SHP77 (cell line): ENCODE measurements at regions not wholly inside any gene's neighbourhood (a gene's known extent, or its start where the extent isn't known, plus 50 kb on each side); places are given as distances from the start of the nearest gene placed in this dataset.

Experiments
- DNase-seq, 2 experiments: peaks; one replicate each; lab custom pipeline; 2025; lab: John Stamatoyannopoulos, UW

GRCh38 chr15:31241888-31242522, 84.6 kb upstream of the KLF13 start:
- no peak for DNase-seq

- DNase-seq: no peak
Observed at GRCh38 chr15:31243895-31244294, 82.7 kb upstream of the KLF13 start.

- DNase-seq: no peak
Observed at GRCh38 chr15:31245135-31245689, 81.4 kb upstream of the KLF13 start.

GRCh38 chr15:31245756-31246155, 80.9 kb upstream of the KLF13 start:
- DNase-seq: no peak

GRCh38 chr15:31247404-31247803, 79.2 kb upstream of the KLF13 start:
- no peak for DNase-seq

- DNase-seq: no peak
Observed at GRCh38 chr15:31248263-31248662, 78.4 kb upstream of the KLF13 start.

GRCh38 chr15:31248951-31249350, 77.7 kb upstream of the KLF13 start:
- DNase-seq: no peak

- DNase-seq: no peak
Observed at GRCh38 chr15:31250033-31250432, 76.6 kb upstream of the KLF13 start.

- DNase-seq: no peak
Observed at GRCh38 chr15:31251165-31251564, 75.5 kb upstream of the KLF13 start.

- DNase-seq: no peak
Observed at GRCh38 chr15:31252171-31252785, 74.4 kb upstream of the KLF13 start.

GRCh38 chr15:31254431-31255175, 72.0 kb upstream of the KLF13 start:
- peak; percentile 82 to 85 for DNase-seq

- DNase-seq: peak in 1 of 2 experiments; percentile 13
Observed at GRCh38 chr15:31255176-31255510, 71.5 kb upstream of the KLF13 start.

- peak in 1 of 2 experiments; percentile 15 for DNase-seq
Observed at GRCh38 chr15:31255732-31256377, 70.8 kb upstream of the KLF13 start.

GRCh38 chr15:31256378-31257265, 70.0 kb upstream of the KLF13 start:
- DNase-seq: peak; percentile 26 to 29

GRCh38 chr15:31257286-31257685, 69.3 kb upstream of the KLF13 start:
- no peak for DNase-seq

GRCh38 chr15:31258260-31258659, 68.4 kb upstream of the KLF13 start:
- DNase-seq: no peak

- no peak for DNase-seq
Observed at GRCh38 chr15:31259562-31260252, 66.9 kb upstream of the KLF13 start.

GRCh38 chr15:31260646-31261265, 65.9 kb upstream of the KLF13 start:
- DNase-seq: no peak

GRCh38 chr15:31261266-31262142, 65.1 kb upstream of the KLF13 start:
- peak in 1 of 2 experiments; percentile 26 for DNase-seq
